NCI-H2081 treated with DMSO at 0.1 percent for 48 hours (cell line): ENCODE measurements at regions not wholly inside any gene's neighbourhood (a gene's known extent, or its start where the extent isn't known, plus 50 kb on each side); places are given as distances from the start of the nearest gene placed in this dataset.
"Not testable (repeated sequence)": the region's sequence is repeated elsewhere in the genome, so short reads cannot be mapped to it uniquely, and the experiment has no call there.

ENCODE experiments used
- DNase-seq: peaks from one replicate; lab custom pipeline; 2025; lab: John Stamatoyannopoulos, UW

- DNase-seq, result no peak
These were observed 227.2 kb downstream of the PTGER3 start for GRCh38 chr1:70820396-70820795.

DNA sequence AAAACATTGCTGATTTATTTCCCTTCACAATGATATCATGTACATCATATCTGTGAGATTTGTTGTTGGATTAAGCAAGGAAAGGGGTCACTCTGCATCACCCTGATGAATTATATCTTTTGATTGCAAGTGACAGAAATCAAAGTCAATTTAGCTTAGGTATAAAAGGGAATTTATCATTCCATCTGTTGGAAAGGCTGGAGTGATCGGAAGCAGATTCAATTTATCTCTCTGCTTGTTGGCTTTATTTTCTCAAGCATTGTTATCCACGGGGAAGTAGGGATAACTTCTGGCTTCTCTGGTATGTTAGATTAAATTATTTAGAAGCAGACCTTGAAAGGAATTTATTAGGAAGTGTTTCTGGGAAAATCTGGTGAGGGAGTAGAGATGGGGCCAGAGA, 226.6 kb downstream of the PTGER3 start:
- DNase-seq, result no peak

DNA sequence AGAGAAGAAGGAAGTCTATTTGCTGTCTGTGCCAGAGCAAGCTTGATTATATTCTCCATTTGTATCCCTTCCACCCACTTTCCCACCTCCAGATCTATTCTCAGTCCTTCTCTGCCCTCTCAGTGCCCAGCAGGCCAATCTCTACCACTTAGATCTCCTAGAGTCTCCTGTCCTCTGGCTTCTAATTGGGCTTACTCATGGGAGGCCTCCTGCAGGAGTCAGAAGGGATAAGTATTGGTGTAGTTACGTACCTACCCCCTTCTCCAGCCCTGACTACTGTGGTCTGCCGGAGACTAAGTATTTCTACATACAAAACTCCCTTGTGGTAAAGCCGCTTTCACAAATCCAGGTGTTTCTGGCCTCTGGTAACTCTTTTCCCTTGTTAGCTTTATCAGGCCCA, 221.2 kb downstream of the PTGER3 start:
- DNase-seq, result no peak

- no peak for DNase-seq
These were observed 220.6 kb downstream of the PTGER3 start for GRCh38 chr1:70827030-70827429.

DNA sequence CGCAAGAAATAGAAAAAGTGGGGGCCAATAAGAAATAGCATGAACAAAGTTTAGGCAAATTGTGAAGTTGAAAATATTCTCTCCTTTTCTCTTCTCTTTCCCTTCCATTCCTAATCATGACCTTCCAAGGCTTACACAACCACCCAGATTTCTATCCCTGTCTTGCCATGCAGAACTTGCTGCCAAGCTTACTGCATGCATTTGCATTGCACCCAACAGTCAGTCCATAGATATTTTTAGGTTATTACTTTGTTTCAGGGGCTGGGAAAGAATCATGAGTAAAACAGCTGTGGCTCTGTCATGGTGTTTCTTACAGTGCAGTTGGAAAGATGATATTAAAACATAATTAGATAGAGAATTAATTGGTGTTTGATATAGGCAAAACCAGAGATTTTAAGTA, 219.4 kb downstream of the PTGER3 start:
- DNase-seq, result no peak

DNA sequence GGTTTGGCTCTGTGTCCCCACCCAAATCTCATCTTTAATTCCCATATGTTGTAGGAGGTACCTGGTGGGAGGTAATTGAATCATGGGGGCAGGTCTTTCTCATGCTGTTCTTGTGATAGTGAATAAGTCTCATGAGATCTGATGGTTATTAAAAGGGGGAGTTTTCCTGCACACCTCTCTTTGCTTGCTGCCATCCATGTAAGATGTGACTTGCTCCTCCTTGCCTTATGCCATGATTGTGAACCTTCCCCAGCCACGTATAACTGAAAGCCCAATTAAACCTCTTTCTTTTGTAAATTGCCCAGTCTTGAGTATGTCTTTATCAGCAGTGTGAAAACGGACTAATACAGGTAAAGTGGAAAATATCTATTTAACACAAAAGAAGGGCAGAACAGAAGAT, 213.3 kb downstream of the PTGER3 start:
- DNase-seq, result not testable (repeated sequence)

GRCh38 chr1:70836456-70836855, 211.2 kb downstream of the PTGER3 start:
- no peak for DNase-seq

GRCh38 chr1:70840260-70840953, 207.2 kb downstream of the PTGER3 start:
- no peak for DNase-seq

- no peak for DNase-seq
These were observed 205.1 kb downstream of the PTGER3 start for GRCh38 chr1:70842562-70842961.

DNA sequence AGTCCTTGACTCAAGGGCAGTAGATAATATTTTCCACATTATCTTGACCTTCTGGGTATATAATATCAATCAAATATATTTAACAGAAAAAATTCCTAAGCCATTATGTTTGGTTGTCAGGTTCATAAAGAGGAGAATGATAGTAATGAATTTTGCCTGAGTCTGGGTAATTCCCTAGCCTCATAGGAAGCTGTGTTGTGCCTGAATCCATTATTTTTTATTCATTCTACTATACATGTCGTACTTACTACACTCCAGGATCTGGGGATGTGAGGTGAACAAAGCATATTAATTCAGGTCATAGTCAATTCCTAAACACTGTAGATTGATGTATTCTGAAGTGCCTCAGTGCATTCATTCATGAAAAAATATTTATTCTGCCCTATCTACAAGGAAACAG, 204.2 kb downstream of the PTGER3 start:
- no peak for DNase-seq

GRCh38 chr1:70847013-70847412, 200.6 kb downstream of the PTGER3 start:
- DNase-seq, result no peak

- no peak for DNase-seq
These were observed 192.4 kb downstream of the PTGER3 start for GRCh38 chr1:70855203-70855602.

DNA sequence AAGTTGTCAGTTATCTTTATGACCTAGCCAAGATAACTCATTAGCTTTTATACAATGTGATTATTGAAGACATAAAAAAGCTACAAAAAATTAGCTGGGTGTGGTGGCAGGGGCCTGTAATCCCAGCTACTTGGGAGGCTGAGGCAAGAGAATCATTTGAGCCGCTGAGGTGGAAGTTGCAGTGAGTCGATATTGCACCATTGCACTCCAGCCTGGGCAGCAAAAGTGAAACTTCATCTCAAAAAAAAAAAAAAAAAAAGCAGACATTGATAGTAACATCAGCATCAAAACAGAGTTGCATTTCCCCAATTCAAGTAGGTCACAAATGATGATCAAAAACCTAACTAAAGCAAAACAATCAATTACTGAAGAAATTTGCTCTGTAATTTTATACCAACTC, 191.4 kb downstream of the PTGER3 start:
- DNase-seq, result no peak

GRCh38 chr1:70863239-70863638, 184.4 kb downstream of the PTGER3 start:
- DNase-seq, result no peak

DNA sequence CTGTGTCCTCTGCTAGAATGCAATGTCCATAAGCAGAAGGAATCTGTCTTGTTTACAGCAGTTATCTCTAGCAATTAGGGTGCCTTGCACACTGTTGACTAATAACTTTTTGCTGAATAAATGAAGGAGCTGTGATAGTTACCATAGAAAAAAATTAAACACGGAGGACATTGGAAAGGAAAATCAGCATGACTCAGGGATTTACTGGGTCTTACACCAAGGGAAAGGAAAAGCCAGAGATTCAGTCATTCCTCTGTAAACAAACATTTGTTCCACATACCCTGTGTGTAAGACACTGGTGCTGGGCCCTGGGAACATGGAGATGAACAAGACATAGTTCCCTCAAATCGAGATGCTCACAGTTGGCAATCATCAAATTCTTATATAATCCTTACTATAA, 183.3 kb downstream of the PTGER3 start:
- DNase-seq, result no peak

GRCh38 chr1:70866542-70867264, 180.9 kb downstream of the PTGER3 start:
- no peak for DNase-seq

- no peak for DNase-seq
These were observed 175.8 kb downstream of the PTGER3 start for GRCh38 chr1:70871790-70872189.

DNA sequence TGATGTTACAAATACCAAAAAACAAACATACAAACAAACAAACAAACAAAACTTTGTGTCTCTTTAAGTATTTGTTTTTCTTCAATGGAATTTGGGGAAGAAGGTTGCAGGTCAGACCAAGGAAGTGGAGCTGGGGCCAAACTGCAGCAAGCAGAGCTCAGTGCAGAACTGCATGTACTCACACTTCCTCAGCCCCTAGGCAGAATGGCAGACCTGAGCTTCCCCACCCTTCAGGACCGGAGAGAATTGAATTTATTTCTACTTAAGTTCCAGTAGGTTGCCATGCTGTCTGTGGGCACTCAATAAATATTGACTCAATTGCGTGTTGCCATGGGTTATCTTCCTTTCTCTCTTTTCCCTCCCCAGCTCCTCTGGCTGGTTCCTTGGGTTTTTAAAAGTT, 173.6 kb downstream of the PTGER3 start:
- no peak for DNase-seq

GRCh38 chr1:70874818-70875217, 172.8 kb downstream of the PTGER3 start:
- DNase-seq, result no peak

- DNase-seq, result no peak
These were observed 170.3 kb downstream of the PTGER3 start for GRCh38 chr1:70877343-70877742.

- DNase-seq, result no peak
These were observed 159.7 kb downstream of the PTGER3 start for GRCh38 chr1:70887936-70888335.

GRCh38 chr1:70888722-70889121, 158.9 kb downstream of the PTGER3 start:
- no peak for DNase-seq

GRCh38 chr1:70890408-70890807, 157.2 kb downstream of the PTGER3 start:
- DNase-seq, result no peak
